Fibroblast of villous mesenchyme (primary cell): ENCODE measurements at regions not wholly inside any gene's neighbourhood (a gene's known extent, or its start where the extent isn't known, plus 50 kb on each side); places are given as distances from the start of the nearest gene placed in this dataset.
"Not testable (repeated sequence)": the region's sequence is repeated elsewhere in the genome, so short reads cannot be mapped to it uniquely, and the experiment has no call there.

Experiments used
- DNase-seq: peaks from one replicate; pipeline ENCODE4 v3.0.0-alpha.2; 2010; ENCODE audit warnings: low read depth
- H3K4me3 ChIP-seq: 2 replicates; pipeline ENCODE4 v1.5.1; 2011; ENCODE audit warnings: low read depth, mild to moderate bottlenecking, low read length
- TF ChIP-seq, protein P1 (sequence below): IDR thresholded peaks from 2 replicates; pipeline ENCODE4 v1.5.1; 2012; ENCODE audit warnings: low read depth, mild to moderate bottlenecking, low read length; ENCODE audit not compliant: insufficient read depth

DNA sequence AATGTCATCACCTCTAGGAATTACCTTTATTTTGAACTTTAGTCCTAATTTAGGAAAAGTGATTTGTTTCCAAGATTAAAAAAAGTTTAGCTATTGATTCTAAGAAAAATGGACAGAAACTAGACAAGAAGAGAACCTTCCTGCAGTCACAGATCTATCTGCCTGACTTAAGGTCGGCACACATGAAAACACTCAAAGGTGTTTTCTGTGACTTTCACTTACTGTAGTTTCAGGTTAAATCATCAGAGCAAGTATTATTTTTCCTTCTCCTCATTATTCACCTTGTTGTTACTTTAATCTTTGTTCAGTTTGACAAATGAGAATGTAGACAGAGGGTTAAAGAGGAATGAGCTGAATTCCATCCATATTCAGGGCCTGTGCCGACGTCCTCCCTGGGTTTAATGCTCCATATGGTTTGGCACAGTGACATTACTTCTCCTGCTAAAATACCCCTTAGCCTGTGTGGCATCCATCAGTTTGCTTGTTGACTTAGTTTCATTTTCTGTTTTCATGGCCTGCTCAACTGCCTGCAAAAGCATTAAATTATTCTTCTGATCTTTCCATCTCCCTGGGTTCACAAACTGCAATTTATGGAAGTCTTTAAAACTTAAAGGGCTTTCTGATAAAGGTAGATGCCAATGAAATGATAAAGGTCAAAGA lies 352.7 kb downstream of the NKX6-1 start:
- TF ChIP-seq, protein P1, sequence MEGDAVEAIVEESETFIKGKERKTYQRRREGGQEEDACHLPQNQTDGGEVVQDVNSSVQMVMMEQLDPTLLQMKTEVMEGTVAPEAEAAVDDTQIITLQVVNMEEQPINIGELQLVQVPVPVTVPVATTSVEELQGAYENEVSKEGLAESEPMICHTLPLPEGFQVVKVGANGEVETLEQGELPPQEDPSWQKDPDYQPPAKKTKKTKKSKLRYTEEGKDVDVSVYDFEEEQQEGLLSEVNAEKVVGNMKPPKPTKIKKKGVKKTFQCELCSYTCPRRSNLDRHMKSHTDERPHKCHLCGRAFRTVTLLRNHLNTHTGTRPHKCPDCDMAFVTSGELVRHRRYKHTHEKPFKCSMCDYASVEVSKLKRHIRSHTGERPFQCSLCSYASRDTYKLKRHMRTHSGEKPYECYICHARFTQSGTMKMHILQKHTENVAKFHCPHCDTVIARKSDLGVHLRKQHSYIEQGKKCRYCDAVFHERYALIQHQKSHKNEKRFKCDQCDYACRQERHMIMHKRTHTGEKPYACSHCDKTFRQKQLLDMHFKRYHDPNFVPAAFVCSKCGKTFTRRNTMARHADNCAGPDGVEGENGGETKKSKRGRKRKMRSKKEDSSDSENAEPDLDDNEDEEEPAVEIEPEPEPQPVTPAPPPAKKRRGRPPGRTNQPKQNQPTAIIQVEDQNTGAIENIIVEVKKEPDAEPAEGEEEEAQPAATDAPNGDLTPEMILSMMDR = no peak
- no peak for DNase-seq
- H3K4me3 ChIP-seq = no peak overlapping the region

DNA sequence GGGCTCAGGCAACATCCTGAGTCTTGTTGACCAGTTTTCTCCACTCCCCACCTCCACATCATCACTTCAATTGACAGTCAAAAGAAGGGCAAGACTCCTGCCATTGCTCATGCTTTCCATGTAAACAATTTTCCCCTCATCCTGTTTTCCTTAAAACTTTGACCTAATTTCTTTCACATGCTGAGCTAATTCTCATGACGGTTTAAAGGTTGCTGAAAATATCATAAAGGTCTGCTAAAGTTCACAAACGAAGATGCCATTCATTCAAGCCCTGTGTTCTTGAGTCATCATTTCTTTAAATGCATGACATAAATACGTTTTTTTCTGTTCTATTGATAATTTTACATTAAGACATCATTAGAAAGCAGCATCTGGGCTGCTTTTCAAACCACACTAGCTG lies 353.9 kb downstream of the NKX6-1 start:
- no peak overlapping the region for H3K4me3 ChIP-seq
- TF ChIP-seq, protein P1 = no peak
- no peak for DNase-seq

GRCh38 chr4:84126911-84127310 lies 372.2 kb downstream of the NKX6-1 start:
- not testable (repeated sequence) for H3K4me3 ChIP-seq

DNA sequence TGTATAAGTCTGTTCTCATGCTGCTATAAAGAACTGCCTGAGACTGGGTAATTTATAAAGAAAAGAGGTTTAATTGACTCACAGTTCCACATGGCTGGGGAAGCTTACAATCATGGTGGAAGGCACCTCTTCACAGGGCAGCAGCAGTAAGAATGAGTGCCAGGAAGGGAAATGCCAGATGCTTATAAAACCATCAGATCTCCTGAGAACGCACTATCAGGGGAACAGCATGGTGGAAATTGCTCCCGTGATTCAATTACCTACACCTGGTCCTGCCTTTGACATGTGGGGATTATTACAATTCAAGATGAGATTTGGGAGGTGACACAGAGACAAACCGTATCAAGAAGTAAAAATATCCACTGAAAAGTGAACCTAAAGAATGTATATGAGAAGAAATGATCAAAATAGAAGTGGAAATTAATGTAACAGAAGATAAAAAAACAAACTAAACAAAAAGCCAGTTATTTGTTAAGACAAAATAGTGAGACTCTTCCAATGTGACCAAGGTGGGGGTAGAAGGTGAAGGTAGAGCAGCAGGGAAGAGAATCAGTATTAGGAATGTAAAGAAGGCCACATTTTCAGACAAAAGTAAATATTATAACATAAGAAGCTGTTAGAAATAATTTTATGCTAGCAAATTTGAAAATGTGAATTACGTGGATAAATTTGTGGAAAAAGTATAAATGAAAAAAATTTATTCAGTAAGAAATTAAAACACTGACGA lies 372.9 kb downstream of the NKX6-1 start:
- no peak for DNase-seq
- TF ChIP-seq, protein P1 = no peak
- H3K4me3 ChIP-seq = no peak overlapping the region

More at GRCh38 chr4:84126911-84127310, 372.2 kb downstream of the NKX6-1 start:
- DNase-seq = not testable (repeated sequence)

GRCh38 chr4:84110040-84110439 lies 389.1 kb downstream of the NKX6-1 start:
- TF ChIP-seq, protein P1 = no peak
- DNase-seq = no peak
- H3K4me3 ChIP-seq = no peak overlapping the region

GRCh38 chr4:84101653-84102625 lies 397.2 kb downstream of the NKX6-1 start:
- DNase-seq, H3K4me3 ChIP-seq: not testable (repeated sequence)

DNA sequence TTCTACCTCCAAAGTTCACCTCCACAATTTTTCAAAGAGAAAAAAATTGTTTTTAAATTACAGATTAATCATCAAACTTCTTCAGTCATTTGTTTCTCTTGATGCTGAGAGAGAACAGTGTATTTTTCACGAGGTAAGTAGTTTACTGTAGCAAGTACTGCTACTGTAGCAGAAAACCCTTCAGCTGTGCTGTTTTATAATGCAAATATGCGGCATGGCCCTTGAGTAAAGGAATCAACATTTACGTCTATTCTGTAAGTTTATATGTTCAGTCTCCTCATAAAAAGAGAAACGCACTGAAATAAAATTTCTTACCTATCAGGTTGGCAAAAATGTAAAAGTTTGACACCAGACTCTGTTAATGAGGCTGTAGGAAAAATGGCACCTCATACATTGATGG lies 399.0 kb downstream of the NKX6-1 start:
- H3K4me3 ChIP-seq = no peak overlapping the region
- TF ChIP-seq, protein P1 = no peak
- DNase-seq = no peak
